ENCODE measurements at regions not wholly inside any gene's neighbourhood (a gene's known extent, or its start where the extent isn't known, plus 50 kb on each side); places are given as distances from the start of the nearest gene placed in this dataset.

DNA sequence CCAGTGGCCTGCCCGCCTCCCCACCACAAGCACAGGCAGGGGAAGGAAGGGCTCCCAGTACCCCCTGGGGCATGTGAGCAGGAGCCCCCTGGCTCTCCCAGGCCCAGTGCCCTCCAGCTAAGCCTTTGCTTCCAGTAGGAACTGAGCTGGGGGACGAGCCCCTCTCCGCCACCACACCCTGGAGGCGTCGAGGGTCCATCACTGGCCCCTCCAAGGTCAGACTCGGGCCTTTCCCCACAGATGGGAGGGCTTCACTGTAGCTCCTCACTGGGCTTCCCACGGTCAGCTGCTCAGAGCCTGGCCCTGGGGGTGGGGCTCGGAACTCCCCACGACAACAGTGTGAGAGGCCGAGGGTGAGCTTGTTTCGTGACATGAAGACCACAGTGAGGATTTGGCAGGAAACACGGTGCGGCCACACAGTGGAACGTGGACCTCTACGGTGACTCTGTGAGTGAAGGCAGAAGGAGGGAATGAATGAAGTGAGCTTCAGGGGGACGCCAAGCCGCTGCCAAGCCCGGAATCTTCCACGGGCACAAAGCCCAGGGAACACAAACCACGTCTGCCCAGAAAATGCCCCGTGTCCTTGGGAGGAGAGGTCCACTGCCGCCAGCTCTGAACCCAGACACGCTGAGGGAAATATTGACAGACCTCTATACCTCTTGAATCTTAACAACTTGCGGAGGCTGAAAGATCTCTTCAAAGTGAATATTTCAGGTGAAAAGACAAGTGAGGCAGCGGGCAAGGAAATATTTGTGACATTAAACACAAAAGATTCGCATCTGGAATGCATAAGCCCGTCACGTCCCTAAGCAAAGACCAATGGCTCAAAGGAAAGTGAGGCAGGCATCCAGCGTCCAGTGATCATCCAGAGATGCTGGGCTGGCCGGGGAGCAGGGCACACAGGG lies 144.8 kb upstream of the GPC1 start:
- no peak overlapping the region for H3K4me3 ChIP-seq (ENCODE audit: low read depth, low read length)
- no peak for TF ChIP-seq CTCF (IDR thresholded peaks at IDR 0.05; ENCODE audit: low read depth, low read length)
- in situ Hi-C loops (cut with HindIII; ENCODE audit: low sequenced_read_pairs): no loop called here
- no peak for DNase-seq (ENCODE audit: low read depth, low spot score)

DNA sequence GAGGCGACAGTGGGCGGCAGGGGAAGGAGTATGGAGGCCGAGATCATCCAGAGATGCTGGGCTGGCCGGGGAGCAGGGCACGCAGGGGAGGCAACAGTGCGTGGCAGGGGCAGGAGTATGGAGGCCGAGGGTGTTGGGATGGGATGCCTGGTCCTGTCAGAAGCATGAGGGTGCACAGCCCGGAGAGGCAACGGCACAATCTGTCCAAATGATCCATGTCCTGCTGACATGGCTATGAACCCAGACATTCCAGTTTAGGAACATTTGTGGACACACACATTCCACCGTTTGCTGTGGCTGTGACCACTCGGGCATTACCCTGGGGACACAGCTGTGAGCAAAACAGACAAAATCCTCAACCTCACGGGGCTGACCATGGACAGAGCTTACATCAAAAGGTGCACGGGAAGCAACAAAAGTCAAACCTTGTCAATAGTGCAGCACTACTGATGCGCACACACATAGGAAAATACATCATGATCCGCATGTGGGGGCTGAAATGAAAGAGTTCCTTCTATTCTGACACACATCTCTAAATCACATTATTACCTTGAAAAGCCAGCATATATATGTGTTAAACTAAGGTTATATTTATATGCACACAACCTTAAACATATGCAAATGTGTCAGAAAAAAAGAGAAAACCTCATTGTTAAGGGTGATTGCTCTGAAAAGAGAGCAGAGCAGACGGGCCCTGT lies 144.0 kb upstream of the GPC1 start:
- TF ChIP-seq CTCF (IDR thresholded peaks at IDR 0.05; ENCODE audit: low read depth, low read length): no peak
- in situ Hi-C loops (cut with HindIII; ENCODE audit: low sequenced_read_pairs): no loop called here
- no peak for DNase-seq (ENCODE audit: low read depth, low spot score)
- H3K4me3 ChIP-seq (ENCODE audit: low read depth, low read length): no peak overlapping the region

DNA sequence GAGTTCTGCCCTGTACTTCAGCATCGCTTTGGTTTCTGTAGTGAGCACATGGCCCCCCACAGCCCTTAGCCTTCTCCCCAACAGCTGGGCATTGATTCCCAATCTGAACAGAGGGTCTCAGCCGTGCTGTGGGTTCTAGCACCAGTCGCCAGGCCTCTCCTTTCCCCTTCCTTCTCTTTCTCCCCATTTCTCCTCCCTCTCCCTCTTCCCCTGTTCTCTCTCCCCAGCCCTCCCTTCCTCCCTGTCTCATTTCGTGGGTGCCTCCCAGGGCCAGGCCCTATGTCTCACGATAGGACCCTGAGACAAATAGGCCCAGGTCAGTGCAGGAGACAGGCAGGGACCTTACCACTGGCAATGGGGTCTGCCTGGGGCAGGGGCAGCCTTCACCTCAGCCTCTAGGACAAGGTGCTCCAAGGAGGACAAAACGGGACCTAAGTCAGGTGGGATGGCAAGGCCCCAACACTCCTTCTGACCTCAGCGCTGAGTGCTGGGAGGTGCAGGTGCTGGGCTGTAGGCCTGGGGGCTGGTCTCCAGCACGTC lies 143.4 kb upstream of the GPC1 start:
- H3K4me3 ChIP-seq (ENCODE audit: low read depth, low read length): no peak overlapping the region
- TF ChIP-seq CTCF (IDR thresholded peaks at IDR 0.05; ENCODE audit: low read depth, low read length): no peak
- in situ Hi-C loops (cut with HindIII; ENCODE audit: low sequenced_read_pairs): no loop called here
- no peak for DNase-seq (ENCODE audit: low read depth, low spot score)

DNA sequence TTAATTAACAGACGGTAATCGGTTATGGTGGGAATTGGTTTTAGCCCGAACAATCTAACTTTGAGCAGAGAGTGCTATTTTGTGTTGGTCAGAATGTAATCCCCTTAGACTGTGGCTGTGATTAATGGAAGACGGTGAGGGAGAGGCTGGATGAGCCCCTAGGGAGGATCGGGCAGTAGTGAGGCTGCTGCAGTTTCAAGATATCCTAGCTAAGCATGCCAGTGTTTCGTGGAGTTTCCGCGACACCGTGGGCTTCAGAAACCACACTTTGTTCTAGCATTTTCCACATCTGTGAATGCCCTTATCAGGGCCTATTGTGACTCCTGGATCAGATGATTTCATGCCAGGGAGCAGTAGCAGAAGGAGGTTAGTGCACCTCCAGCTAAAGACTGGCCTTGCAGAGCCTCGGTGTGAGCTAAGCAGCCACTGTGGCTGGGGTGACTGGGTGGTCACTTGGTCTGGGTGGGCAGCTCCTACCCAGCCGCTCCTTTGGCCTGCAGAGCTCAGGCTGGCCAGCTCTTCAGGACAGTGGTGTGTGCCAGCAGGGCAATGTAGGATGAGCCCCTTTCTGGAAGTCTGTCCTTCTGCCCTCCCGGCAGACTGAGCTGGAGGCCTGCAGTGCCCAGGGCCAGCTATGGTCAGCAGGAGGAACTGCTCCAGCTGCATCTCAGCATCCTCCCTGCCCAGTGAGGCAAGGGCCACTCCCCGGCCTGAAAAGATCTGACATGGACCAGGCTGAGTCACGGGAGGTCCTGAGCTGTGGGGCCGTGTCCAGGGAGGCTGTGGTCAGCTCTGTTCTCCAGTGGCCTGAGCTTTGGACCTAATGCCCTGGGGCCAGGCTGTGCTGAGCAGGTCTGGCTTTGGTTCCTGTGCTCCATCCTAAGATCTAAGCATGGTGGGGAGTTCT lies 142.6 kb upstream of the GPC1 start:
- H3K4me3 ChIP-seq (ENCODE audit: low read depth, low read length): no peak overlapping the region

GRCh38 chr2:240293557-240294461 lies 141.7 kb upstream of the GPC1 start:
- in situ Hi-C loops (cut with HindIII; ENCODE audit: low sequenced_read_pairs): no loop called here
- H3K4me3 ChIP-seq (ENCODE audit: low read depth, low read length): no peak overlapping the region
- TF ChIP-seq CTCF (IDR thresholded peaks at IDR 0.05; ENCODE audit: low read depth, low read length): no peak
- no peak for DNase-seq (ENCODE audit: low read depth, low spot score)

More for the DNA sequence above, 142.6 kb upstream of the GPC1 start:
- DNase-seq (ENCODE audit: low read depth, low spot score): no peak
- in situ Hi-C loops (cut with HindIII; ENCODE audit: low sequenced_read_pairs): no loop called here
- TF ChIP-seq CTCF (IDR thresholded peaks at IDR 0.05; ENCODE audit: low read depth, low read length): no peak

Data from astrocyte of the spinal cord (primary cell).